ENCODE measurements at regions not wholly inside any gene's neighbourhood (a gene's known extent, or its start where the extent isn't known, plus 50 kb on each side); places are given as distances from the start of the nearest gene placed in this dataset.
A peak's percentile ranks its signal among the peaks of the same experiment; 100 is the strongest.
"Not testable (repeated sequence)": the region's sequence is repeated elsewhere in the genome, so short reads cannot be mapped to it uniquely, and the experiment has no call there.

GRCh38 chr5:97281257-97281656 lies 98.2 kb upstream of the RIOK2 start:
- Histone ChIP-seq H3K79me2 (ENCODE audit: insufficient read depth) (no peaks in the 10 kb centered on the region), H3K27ac (no peak overlapping the region), H4K20me1 (ENCODE audit: insufficient read depth) (no peaks in the 10 kb centered on the region), H3K36me3 (ENCODE audit: low read depth) (no peaks in the 10 kb centered on the region), H3K4me2 (ENCODE audit: unreplicated experiment) (no peak overlapping the region), H3F3A (ENCODE audit: insufficient read depth) (no peaks in the 10 kb centered on the region), H3K27me3 (replicated peaks; ENCODE audit: insufficient read depth) (no peaks in the 10 kb centered on the region), H3K9ac (no peak overlapping the region), H3K9me2 (ENCODE audit: insufficient read depth) (no peaks in the 10 kb centered on the region), H2AFZ (no peak overlapping the region), H3K9me3 (ENCODE audit: low read depth) (peaks cover 4% of the 10 kb centered on the region), H3K4me1 (ENCODE audit: insufficient read depth) (no peaks in the 10 kb centered on the region), H3K4me3 (no peak overlapping the region)
- WGBS, 2 experiments (ENCODE audit: low coverage in 1 of 2, low lambda C conversion rate in 2 of 2, missing lambda C conversion rate in 2 of 2) = 82 to 83% methylated on average over 7 of the region's 7 CpGs
- TF ChIP-seq EZH2 (IDR thresholded peaks at IDR 0.05; ENCODE audit: insufficient read depth, poor library complexity, severe bottlenecking) (no peak), EZH2phosphoT487 (IDR thresholded peaks at IDR 0.05; ENCODE audit: insufficient read depth, low read depth) (no peak)
- DNase-seq = no peak
- in situ Hi-C loops (cut with MboI) = no loop called here

DNA sequence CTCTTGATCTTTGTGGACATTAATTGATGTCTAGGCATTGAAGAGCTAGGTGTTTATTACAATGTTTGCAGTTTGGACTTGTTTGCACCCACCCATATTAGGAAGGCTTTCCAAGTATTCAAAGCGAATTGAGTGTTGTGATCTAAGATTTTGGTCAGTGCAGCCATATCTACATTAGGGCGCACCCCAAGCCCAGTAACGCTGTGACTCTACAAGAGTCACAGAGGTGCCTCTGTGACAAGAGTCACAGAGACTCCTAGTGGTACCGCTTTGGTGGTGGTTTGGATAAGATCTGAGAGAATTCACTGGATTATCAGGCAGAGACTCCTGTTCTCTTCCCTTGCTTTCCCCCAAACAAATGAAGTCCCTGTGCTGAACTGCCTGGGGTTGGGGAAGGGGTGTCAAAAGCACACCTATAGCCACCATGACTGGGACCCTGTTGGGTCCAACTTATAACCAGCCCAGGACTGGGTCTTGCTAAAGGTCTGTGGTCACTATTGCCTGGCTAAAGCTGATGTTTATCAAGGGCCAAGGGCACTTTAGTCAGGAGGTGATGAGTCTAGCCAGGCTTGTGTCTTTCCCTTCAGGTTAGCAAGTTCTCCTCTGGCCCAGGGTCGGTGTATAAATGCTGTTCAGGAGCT lies 114.1 kb upstream of the RIOK2 start:
- H3F3A ChIP-seq (ENCODE audit: insufficient read depth) = no peaks in the 10 kb centered on the region
- TF ChIP-seq EZH2phosphoT487 (IDR thresholded peaks at IDR 0.05; ENCODE audit: insufficient read depth, low read depth) (no peak), EZH2 (IDR thresholded peaks at IDR 0.05; ENCODE audit: insufficient read depth, poor library complexity, severe bottlenecking) (no peak)
- H3K27me3 ChIP-seq (replicated peaks; ENCODE audit: insufficient read depth) = no peaks in the 10 kb centered on the region
- H3K27ac ChIP-seq = no peak overlapping the region
- H3K36me3 ChIP-seq (ENCODE audit: low read depth) = no peaks in the 10 kb centered on the region
- no peak overlapping the region for H3K9ac ChIP-seq
- no peaks in the 10 kb centered on the region for H3K79me2 ChIP-seq (ENCODE audit: insufficient read depth)
- H4K20me1 ChIP-seq (ENCODE audit: insufficient read depth) = no peaks in the 10 kb centered on the region
- peak; percentile 50 for DNase-seq
- H2AFZ ChIP-seq = no peak overlapping the region
- H3K4me1 ChIP-seq (ENCODE audit: insufficient read depth) = peaks cover 7% of the 10 kb centered on the region; the same call in 1 of the 2 replicates
- no peak overlapping the region for H3K4me3 ChIP-seq
- H3K9me3 ChIP-seq (ENCODE audit: low read depth) = no peaks in the 10 kb centered on the region
- H3K4me2 ChIP-seq (ENCODE audit: unreplicated experiment) = no peak overlapping the region
- 16 to 36% methylated on average over 3 to 5 of the region's 5 CpGs for WGBS, 2 experiments (ENCODE audit: low coverage in 1 of 2, low lambda C conversion rate in 2 of 2, missing lambda C conversion rate in 2 of 2)
- H3K9me2 ChIP-seq (ENCODE audit: insufficient read depth) = no peaks in the 10 kb centered on the region
- in situ Hi-C loops (cut with MboI) = no loop called here

GRCh38 chr5:97297704-97298091 lies 114.7 kb upstream of the RIOK2 start:
- Histone ChIP-seq H3K79me2 (ENCODE audit: insufficient read depth) (no peaks in the 10 kb centered on the region), H4K20me1 (ENCODE audit: insufficient read depth) (no peaks in the 10 kb centered on the region), H3K4me1 (ENCODE audit: insufficient read depth) (peaks cover 7% of the 10 kb centered on the region; the same call in 1 of the 2 replicates), H3K9ac (no peak overlapping the region), H3K9me2 (ENCODE audit: insufficient read depth) (no peaks in the 10 kb centered on the region), H3K27me3 (replicated peaks; ENCODE audit: insufficient read depth) (no peaks in the 10 kb centered on the region), H3K27ac (no peak overlapping the region), H2AFZ (no peak overlapping the region), H3K4me3 (no peak overlapping the region), H3K36me3 (ENCODE audit: low read depth) (no peaks in the 10 kb centered on the region), H3K4me2 (ENCODE audit: unreplicated experiment) (no peak overlapping the region), H3K9me3 (ENCODE audit: low read depth) (no peaks in the 10 kb centered on the region), H3F3A (ENCODE audit: insufficient read depth) (no peaks in the 10 kb centered on the region)
- in situ Hi-C loops (cut with MboI) = no loop called here
- no peak for TF ChIP-seq EZH2phosphoT487 (IDR thresholded peaks at IDR 0.05; ENCODE audit: insufficient read depth, low read depth)
- TF ChIP-seq EZH2 (IDR thresholded peaks at IDR 0.05; ENCODE audit: insufficient read depth, poor library complexity, severe bottlenecking) = no peak
- peak; percentile 41 for DNase-seq

GRCh38 chr5:97301181-97301580 lies 118.1 kb upstream of the RIOK2 start:
- H3K9ac ChIP-seq; H3K9me2 ChIP-seq (ENCODE audit: insufficient read depth); H2AFZ ChIP-seq; H3K79me2 ChIP-seq (ENCODE audit: insufficient read depth); in situ Hi-C loops (cut with MboI); H3K27me3 ChIP-seq (replicated peaks; ENCODE audit: insufficient read depth); DNase-seq; H4K20me1 ChIP-seq (ENCODE audit: insufficient read depth); H3K36me3 ChIP-seq (ENCODE audit: low read depth); H3K9me3 ChIP-seq (ENCODE audit: low read depth); H3K4me1 ChIP-seq (ENCODE audit: insufficient read depth); H3K27ac ChIP-seq; H3K4me3 ChIP-seq; H3K4me2 ChIP-seq (ENCODE audit: unreplicated experiment); H3F3A ChIP-seq (ENCODE audit: insufficient read depth): not testable (repeated sequence)
- WGBS, 2 experiments (ENCODE audit: low coverage in 1 of 2, low lambda C conversion rate in 2 of 2, missing lambda C conversion rate in 2 of 2) = 75 to 82% methylated on average over 9 to 16 of the region's 16 CpGs

GRCh38 chr5:97338729-97339128 lies 155.7 kb upstream of the RIOK2 start:
- peak; percentile 2 for DNase-seq
- H3K4me2 ChIP-seq (ENCODE audit: unreplicated experiment) = no peak overlapping the region
- in situ Hi-C loops (cut with MboI) = no loop called here
- H3K27me3 ChIP-seq (replicated peaks; ENCODE audit: insufficient read depth) = no peaks in the 10 kb centered on the region
- H3K4me1 ChIP-seq (ENCODE audit: insufficient read depth) = no peaks in the 10 kb centered on the region
- 44 to 50% methylated on average over 1 of the region's 1 CpG for WGBS, 2 experiments (ENCODE audit: low coverage in 1 of 2, low lambda C conversion rate in 2 of 2, missing lambda C conversion rate in 2 of 2)
- H3K9me2 ChIP-seq (ENCODE audit: insufficient read depth) = no peaks in the 10 kb centered on the region
- no peak overlapping the region for H3K4me3 ChIP-seq
- H3K9me3 ChIP-seq (ENCODE audit: low read depth) = no peaks in the 10 kb centered on the region
- H3K9ac ChIP-seq = no peak overlapping the region
- TF ChIP-seq EZH2 (IDR thresholded peaks at IDR 0.05; ENCODE audit: insufficient read depth, poor library complexity, severe bottlenecking) (no peak), EZH2phosphoT487 (IDR thresholded peaks at IDR 0.05; ENCODE audit: insufficient read depth, low read depth) (no peak)
- no peaks in the 10 kb centered on the region for H3F3A ChIP-seq (ENCODE audit: insufficient read depth)
- no peaks in the 10 kb centered on the region for H3K36me3 ChIP-seq (ENCODE audit: low read depth)
- no peak overlapping the region for H2AFZ ChIP-seq
- H4K20me1 ChIP-seq (ENCODE audit: insufficient read depth) = no peaks in the 10 kb centered on the region
- H3K27ac ChIP-seq = no peak overlapping the region
- H3K79me2 ChIP-seq (ENCODE audit: insufficient read depth) = no peaks in the 10 kb centered on the region

Measured in GM23248 (cell line).